SJCRH30 (cell line): ENCODE measurements at regions not wholly inside any gene's neighbourhood (a gene's known extent, or its start where the extent isn't known, plus 50 kb on each side); places are given as distances from the start of the nearest gene placed in this dataset.

Source experiments
- DNase-seq, 2 experiments: peaks; one replicate each; pipeline ENCODE4 v3.0.0-alpha.2; 2015 to 2020
- H3K27ac ChIP-seq: fragments of 250-450 bp; sonication (Bioruptor Pico); 2 replicates; pipeline ENCODE4 v1.5.1; 2020; ENCODE audit warnings: mild to moderate bottlenecking, moderate library complexity
- H3K27me3 ChIP-seq: fragments of 250-450 bp; sonication (Bioruptor Pico); 2 replicates; pipeline ENCODE4 v1.5.1; 2020; ENCODE audit warnings: mild to moderate bottlenecking, moderate library complexity
- H3K36me3 ChIP-seq: fragments of 250-450 bp; sonication (Bioruptor Pico); 2 replicates; pipeline ENCODE4 v1.5.1; 2020; ENCODE audit warnings: mild to moderate bottlenecking, moderate library complexity
- H3K4me1 ChIP-seq: fragments of 250-450 bp; sonication (Bioruptor Pico); 2 replicates; pipeline ENCODE4 v1.5.1; 2020; ENCODE audit warnings: mild to moderate bottlenecking, moderate library complexity
- H3K4me3 ChIP-seq: fragments of 250-450 bp; sonication (Bioruptor Pico); 2 replicates; pipeline ENCODE4 v1.5.1; 2020; ENCODE audit warnings: mild to moderate bottlenecking, moderate library complexity
- H3K9me3 ChIP-seq: fragments of 250-450 bp; sonication (Bioruptor Pico); replicated peaks from 2 replicates; pipeline ENCODE4 v1.5.1; 2020; ENCODE audit warnings: mild to moderate bottlenecking, moderate library complexity

DNA sequence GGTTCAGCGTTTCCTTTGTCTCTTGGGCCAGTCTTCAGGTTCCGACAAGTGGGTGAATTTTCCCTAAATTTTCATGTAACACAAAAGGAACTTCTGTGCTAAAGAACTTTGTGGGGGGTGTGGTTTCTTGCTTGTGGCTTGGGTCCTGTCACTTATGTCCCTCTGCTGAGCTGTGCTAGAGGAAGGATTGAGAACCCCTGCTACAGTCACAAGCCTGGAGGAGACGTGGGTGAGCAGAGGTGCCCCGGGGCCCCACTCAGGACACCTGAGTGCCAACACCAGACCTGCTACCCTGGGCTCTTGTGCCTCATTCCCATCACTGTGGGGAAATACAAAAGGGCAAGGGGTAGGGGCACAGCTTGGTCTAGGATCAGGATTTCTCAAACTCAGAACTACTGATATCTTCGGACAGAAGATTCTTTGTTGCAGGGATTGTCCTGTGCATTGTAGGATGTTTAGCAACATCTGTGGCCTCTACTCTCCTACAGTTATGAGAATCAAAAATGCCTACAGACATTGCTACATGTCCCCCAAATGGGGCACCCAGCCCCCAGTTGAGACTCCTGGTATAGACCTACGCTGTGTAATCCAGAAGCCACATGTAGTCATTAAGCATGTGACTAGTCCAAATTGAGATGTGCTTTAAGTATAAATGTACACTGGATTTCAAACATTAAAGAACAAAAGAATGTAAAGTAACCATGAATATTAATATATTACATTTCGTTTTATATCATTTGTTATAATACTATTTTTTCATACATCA, 128.7 kb downstream of the LY86 start:
- Histone ChIP-seq H3K4me3 (no peak overlapping the region), H3K27ac (no peak overlapping the region), H3K27me3 (no peaks in the 10 kb centered on the region), H3K9me3 (no peaks in the 10 kb centered on the region), H3K36me3 (no peaks in the 10 kb centered on the region), H3K4me1 (no peaks in the 10 kb centered on the region)
- DNase-seq, result no peak

DNA sequence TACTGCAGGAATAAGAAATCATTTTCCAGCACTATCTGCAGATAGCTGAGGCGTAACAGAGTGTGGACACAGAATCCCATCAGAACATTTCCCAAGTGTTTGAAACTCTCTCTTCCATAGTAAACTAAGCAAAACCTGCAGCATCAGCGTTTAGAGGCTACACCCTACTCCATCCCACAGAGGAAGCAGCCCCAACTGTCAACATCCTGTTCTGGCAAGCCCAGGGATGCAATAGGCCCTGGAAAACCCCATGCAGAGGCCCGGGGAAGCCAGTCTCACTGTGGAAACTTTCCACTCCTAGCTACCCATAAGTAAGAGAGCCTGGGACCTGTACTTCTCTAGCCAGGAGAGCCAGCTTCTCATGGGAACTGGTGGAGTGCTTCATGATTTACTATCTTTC, 129.4 kb downstream of the LY86 start:
- Histone ChIP-seq H3K4me3 (no peak overlapping the region), H3K36me3 (no peaks in the 10 kb centered on the region), H3K27ac (no peak overlapping the region), H3K9me3 (no peaks in the 10 kb centered on the region), H3K4me1 (no peaks in the 10 kb centered on the region), H3K27me3 (no peaks in the 10 kb centered on the region)
- no peak for DNase-seq

DNA sequence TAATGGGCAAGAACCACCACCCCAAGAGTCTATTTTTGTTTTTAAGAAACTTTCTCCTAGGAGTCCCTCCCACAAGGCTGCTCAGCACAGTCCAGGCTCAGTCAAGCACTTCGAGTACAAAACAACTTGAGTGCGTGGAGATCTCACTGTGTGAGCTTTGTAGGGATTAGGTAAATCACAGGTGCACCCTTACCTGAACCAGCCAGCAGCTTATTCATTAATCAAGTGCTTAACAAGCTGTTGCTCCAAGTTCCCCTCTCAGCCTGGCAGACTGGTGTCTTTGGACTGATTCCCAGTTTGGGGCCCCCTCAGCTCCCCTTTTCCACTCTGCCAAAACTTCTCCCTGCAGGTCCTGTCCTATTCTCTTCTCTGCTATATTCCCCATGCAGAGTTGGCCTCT, 133.1 kb downstream of the LY86 start:
- H3K9me3 ChIP-seq, result no peaks in the 10 kb centered on the region
- no peaks in the 10 kb centered on the region for H3K27me3 ChIP-seq
- no peaks in the 10 kb centered on the region for H3K36me3 ChIP-seq
- H3K4me3 ChIP-seq, result no peak overlapping the region
- DNase-seq, result no peak
- no peak overlapping the region for H3K27ac ChIP-seq
- H3K4me1 ChIP-seq, result no peaks in the 10 kb centered on the region

DNA sequence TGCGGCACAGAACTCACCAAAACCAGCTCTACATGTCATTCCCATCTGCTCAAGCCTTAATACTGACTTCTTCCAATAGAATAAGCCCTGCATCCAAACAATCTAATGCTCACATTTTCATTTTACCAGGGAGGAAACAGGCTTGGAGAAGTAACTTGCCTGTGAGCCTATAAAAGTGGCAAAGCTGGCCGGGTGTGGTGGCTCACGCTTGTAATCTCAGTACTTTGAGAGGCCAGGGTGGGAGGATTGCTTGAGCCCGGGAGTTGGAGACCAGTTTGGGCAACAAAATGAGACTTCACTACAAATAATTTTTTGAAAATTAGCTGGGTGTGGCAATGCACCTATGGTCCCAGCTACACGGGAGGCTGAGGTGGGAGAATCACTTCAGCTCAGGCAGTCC, 133.7 kb downstream of the LY86 start:
- Histone ChIP-seq H3K4me1 (no peaks in the 10 kb centered on the region), H3K4me3 (no peak overlapping the region), H3K36me3 (no peaks in the 10 kb centered on the region), H3K27ac (no peak overlapping the region), H3K9me3 (no peaks in the 10 kb centered on the region), H3K27me3 (no peaks in the 10 kb centered on the region)
- no peak for DNase-seq

DNA sequence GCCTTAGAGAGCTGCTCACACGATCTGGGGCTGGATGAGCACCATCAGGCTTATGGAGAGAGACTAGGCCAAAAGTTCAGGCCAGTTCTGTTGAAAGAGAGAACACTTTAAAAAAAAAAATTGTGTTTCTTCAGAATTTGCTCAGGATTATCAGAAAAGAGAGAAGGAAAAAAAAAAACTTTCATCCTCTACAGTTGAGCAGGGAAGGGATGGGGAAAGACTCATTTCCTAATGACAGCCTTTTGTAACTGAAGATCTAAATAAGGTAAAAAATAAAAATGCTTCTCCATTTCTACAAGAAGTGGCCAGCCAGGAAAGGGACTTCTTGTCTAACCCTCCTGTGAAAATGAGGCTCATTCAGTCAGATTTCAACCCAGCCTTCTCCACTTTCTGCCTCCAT, 134.8 kb downstream of the LY86 start:
- Histone ChIP-seq H3K4me3 (no peak overlapping the region), H3K9me3 (no peaks in the 10 kb centered on the region), H3K36me3 (no peaks in the 10 kb centered on the region), H3K27ac (no peak overlapping the region), H3K4me1 (no peaks in the 10 kb centered on the region), H3K27me3 (no peaks in the 10 kb centered on the region)
- DNase-seq, result no peak

DNA sequence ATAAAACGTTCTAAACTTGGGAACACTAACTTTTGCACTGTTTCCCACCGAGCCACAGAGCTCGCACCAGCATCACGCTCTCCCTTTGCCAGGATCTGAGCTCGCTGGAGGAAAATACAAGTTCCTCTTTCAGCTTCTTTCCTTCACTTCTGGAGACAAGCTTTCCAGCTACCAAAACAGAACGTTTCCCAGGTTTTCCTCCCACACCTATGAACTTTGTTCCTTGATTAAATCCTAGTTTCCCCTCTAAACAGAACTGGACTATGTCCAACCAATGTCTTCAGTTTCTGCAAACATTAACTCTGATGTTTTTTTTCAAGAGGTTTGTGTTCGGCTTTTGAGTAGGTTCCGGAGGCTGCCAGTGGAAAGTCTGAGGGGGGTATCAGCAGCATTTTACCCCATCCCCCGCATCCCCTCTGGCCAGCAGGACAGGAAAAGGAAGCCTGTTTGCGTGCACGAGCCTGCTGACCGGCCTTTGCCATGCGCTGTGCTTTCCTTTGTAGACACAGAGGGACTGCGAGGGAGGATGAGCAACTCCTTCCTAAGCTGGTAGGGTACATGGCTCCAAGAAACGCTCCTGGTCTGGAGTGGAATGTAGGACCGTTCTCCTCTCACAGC, 135.5 kb downstream of the LY86 start:
- H3K9me3 ChIP-seq, result no peaks in the 10 kb centered on the region
- no peaks in the 10 kb centered on the region for H3K36me3 ChIP-seq
- H3K27me3 ChIP-seq, result no peaks in the 10 kb centered on the region
- no peaks in the 10 kb centered on the region for H3K4me1 ChIP-seq
- no peak overlapping the region for H3K27ac ChIP-seq
- no peak for DNase-seq
- no peak overlapping the region for H3K4me3 ChIP-seq

DNA sequence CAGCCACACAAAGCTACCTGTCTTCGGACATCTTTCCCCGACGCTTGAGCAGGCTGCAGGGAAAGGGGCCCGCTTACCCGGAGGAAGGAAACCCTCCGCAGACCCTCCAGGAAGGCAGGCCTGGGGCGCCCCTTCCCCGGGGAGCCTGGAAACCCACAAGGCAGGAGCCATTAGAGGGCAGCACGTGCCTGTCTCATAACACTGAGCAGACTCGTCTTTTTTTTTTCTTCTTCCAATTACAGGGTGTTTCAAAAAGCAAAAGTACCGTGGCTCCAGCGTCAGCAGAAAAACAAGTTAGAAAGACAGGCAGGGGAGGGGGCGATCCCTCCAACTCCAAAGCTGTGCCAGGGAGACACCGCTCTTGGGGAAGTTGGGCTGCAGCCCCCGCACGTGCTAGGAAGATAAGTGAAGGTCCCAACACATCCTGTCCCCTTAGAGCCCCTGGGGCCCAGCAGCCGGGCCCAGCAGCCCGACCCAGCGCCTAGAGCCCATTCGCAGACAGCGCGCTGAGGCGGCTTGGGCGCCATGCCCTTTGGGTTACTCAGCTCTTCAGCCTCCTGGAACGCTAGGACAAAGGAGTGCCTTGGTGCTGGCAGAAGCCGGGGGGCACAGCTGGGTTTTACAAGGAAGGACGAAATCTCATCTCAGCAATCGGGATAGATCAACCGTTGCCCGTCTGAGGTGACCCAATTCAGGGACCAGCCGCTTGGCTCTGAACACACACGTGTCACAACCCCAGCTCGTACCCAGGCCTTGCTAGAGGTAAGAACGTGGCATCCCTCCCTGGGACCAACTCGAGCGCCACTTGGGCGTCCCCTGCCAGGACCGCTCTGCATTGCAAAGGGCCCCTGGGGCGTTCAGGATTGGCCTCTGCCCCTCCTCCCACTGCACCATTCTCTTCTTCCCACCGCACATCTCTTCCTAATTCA, 136.3 kb downstream of the LY86 start:
- Histone ChIP-seq H3K9me3 (no peaks in the 10 kb centered on the region), H3K27ac (no peak overlapping the region), H3K36me3 (no peaks in the 10 kb centered on the region), H3K4me3 (no peak overlapping the region), H3K27me3 (no peaks in the 10 kb centered on the region), H3K4me1 (no peaks in the 10 kb centered on the region)
- DNase-seq, result peak; percentile 38 to 58

DNA sequence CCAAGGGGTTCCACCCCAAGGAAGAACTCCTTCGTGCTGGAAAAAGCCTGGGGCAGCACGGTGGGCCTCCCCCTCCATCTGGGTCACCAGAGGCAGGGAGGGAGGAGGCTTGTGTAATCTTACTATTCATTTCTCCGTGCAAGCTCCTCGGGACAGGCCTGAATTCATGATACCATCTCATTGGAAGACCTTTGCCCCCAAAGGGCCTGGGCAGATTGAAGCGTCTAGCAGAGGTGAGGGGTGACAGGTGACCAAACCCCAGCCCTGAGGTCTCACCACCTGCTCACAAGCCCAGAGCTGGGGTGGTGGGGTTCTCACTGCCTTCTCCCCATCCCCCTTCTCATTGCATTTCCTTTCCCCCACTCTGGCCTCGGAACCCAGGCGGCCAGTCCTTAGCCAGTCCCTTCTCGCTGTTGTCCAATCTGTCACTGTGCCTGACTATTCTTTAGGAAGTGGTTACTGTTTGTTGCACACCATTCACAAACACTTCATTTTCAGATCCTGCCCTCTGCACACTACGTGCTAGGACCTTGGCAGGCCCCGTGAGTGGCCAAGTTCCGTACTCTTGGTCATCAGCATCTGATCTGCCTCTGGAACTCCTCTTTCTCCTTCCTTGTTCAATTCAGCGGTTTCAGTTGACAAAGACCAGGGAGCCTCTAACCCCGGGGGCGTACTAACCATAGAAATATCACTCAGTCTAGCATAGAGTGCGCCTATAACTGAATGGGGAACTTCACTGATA, 137.1 kb downstream of the LY86 start:
- Histone ChIP-seq H3K4me1 (no peaks in the 10 kb centered on the region), H3K4me3 (no peak overlapping the region), H3K9me3 (no peaks in the 10 kb centered on the region), H3K36me3 (no peaks in the 10 kb centered on the region), H3K27ac (no peak overlapping the region), H3K27me3 (no peaks in the 10 kb centered on the region)
- no peak for DNase-seq

DNA sequence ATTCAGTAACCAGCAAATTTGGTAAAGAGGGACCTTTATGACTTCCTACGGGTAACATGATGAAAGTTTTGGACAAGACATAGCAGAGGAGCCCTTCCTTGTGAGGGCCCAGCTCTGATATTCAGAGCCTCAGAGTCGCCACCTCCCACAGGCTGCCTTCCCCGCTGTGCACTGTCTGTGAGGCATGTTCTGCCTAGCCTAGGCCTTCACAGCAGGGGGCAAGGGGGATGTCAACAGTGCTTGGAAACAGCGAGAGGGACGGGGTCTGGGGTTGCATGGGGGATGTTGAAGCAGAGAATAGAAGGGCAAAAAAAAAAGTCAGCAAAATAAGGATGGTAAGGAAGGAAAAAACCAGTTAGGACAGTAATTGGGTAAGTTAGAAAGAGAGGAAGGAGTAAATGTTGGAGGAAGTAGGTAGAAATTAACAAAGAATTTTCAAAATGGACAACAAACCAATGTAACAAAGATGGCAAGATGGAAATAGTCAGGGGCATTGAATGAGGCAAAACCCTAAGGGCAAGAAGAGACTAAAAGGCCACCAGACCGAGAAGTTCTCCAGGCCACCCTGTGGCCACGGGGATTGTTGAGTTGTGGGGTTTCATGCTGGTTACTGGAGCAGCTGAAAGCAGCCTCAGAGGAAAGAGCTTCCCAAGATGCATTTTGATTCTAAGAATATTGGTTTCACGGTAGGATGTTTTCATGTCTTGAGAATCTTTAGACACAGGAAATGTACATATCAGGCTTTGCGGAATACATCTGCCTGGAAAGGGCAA, 139.8 kb downstream of the LY86 start:
- H3K4me3 ChIP-seq, result no peak overlapping the region
- no peaks in the 10 kb centered on the region for H3K36me3 ChIP-seq
- H3K27me3 ChIP-seq, result no peaks in the 10 kb centered on the region
- H3K9me3 ChIP-seq, result no peaks in the 10 kb centered on the region
- no peak for DNase-seq
- no peak overlapping the region for H3K27ac ChIP-seq
- no peaks in the 10 kb centered on the region for H3K4me1 ChIP-seq

DNA sequence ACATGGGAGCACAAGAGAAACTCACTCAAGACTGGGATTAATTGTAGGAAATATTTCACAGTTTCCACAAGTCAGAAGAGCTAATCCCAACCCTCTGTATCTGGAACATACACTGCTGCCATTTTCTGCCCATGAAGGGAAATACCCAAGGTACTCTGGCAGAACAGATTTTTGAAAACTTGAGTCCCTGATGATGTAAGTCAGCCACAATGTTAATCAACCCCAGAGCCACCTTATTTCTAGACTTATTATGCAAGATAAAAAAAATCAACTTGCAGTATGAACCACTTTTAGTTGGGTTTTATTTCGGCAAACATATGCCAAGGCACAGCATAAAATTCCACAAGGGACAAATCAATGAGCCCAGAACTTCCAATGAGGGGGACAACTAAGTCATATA, 141.5 kb downstream of the LY86 start:
- H3K36me3 ChIP-seq, result no peaks in the 10 kb centered on the region
- H3K4me1 ChIP-seq, result no peaks in the 10 kb centered on the region
- H3K9me3 ChIP-seq, result no peaks in the 10 kb centered on the region
- H3K27ac ChIP-seq, result no peak overlapping the region
- no peaks in the 10 kb centered on the region for H3K27me3 ChIP-seq
- DNase-seq, result no peak
- H3K4me3 ChIP-seq, result no peak overlapping the region

DNA sequence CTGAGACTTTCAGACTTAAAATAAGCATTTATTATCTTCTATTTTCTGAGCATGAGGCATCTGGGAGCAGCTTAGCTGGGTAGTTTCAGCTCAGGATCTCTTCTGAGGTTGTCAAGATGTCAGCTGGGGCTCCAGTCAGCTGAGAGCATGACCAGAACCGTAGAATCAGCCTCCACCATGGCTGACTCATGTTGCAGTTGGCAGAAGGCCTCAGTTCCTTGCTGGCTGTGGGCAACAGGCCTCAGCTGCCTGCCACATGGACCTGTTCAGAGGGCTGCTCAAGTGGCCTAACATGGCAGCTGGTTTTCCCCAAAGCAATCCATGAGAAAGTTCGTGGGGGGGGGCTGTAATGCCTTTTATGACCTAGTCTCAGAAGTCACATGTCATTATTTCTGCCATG, 142.3 kb downstream of the LY86 start:
- Histone ChIP-seq H3K27ac (no peak overlapping the region), H3K4me3 (no peak overlapping the region), H3K4me1 (no peaks in the 10 kb centered on the region), H3K27me3 (no peaks in the 10 kb centered on the region), H3K9me3 (no peaks in the 10 kb centered on the region), H3K36me3 (no peaks in the 10 kb centered on the region)
- peak; percentile 41 to 42 for DNase-seq

DNA sequence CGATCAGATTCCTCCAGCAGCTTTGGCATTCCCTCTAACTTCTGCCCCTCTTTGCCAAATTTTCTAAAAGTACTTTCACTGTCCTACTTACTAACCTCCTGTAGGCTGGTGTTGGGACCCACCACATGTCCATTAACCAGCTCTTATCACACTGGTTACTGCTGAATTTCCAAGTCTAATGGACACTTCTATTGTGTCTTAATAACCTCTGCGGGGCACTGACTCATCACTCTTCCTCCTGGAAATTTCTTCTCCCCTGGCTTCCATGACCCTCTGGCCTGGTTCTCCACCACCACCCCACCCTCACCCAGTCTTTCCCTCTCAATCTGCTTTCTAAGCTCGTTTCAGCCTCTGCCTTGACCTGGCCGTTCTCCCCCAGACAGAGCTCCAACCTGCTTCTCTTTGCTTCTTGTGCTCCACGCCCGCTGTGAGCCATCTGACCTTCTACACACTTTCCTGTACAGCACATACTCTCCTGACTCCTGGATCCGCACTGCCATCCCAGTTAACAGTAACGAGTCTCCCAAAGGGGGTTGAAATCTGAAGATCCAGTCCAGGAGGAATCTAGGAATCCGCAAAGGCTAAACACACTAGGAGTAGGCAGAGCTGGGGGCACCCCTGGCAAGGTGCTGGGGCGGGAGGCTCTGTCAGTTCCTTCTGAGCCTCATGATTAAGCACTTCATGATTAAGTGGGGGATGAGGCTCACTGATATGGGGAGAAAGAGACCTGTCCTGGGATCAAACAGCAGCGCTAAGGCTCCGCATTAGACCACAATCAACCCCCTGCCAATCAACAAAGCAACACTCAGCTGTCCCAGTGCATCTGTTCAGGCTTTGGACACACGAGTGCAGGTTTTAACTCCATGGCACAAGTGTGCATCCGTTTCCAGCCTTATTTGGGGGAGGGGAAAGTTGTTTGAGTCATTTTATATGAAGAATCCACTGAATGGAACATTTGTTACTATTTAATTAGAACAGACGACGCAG, 146.3 kb downstream of the LY86 start:
- Histone ChIP-seq H3K27me3 (no peaks in the 10 kb centered on the region), H3K9me3 (no peaks in the 10 kb centered on the region), H3K36me3 (no peaks in the 10 kb centered on the region), H3K4me1 (no peaks in the 10 kb centered on the region), H3K27ac (no peak overlapping the region), H3K4me3 (no peak overlapping the region)
- DNase-seq, result no peak
